ENCODE measurements at regions not wholly inside any gene's neighbourhood (a gene's known extent, or its start where the extent isn't known, plus 50 kb on each side); places are given as distances from the start of the nearest gene placed in this dataset.

GRCh38 chrX:150036181-150036580, 97.9 kb upstream of the EOLA2 start (continued):
- TF ChIP-seq HNRNPK (IDR thresholded peaks at IDR 0.05; ENCODE audit: low read depth, low read length, poor library complexity, severe bottlenecking) (no peak), ZNF703 (CRISPR knock-in tag; IDR thresholded peaks at IDR 0.05; ENCODE audit: borderline replicate concordance) (no peak), ZNF672 (CRISPR knock-in tag; IDR thresholded peaks at IDR 0.05) (no peak), ZNF800 (CRISPR knock-in tag; IDR thresholded peaks at IDR 0.05) (no peak), CBX5 (CRISPR knock-in tag; IDR thresholded peaks at IDR 0.05; ENCODE audit: borderline replicate concordance) (no peak), EP300 (IDR thresholded peaks at IDR 0.05; ENCODE audit: low read depth in 2 of 2, low read length in 2 of 2) (peak in 1 of 2 experiments; percentile 28; a peak in 1 of 4 replicates), EP300 (CRISPR knock-in tag; IDR thresholded peaks at IDR 0.05; ENCODE audit: borderline replicate concordance) (no peak), AHDC1 (CRISPR knock-in tag; IDR thresholded peaks at IDR 0.05; ENCODE audit: borderline replicate concordance) (no peak; the same call in 1 of the 2 replicates), ZNF776 (CRISPR knock-in tag; IDR thresholded peaks at IDR 0.05) (no peak), ETV6 (CRISPR knock-in tag; conservative IDR thresholded peaks at IDR 0.05) (no peak), MAFF (IDR thresholded peaks at IDR 0.05; ENCODE audit: low read depth, low read length) (peak; percentile 38), ZNF354B (CRISPR knock-in tag; IDR thresholded peaks at IDR 0.05) (no peak), ZMAT3 (CRISPR knock-in tag; conservative IDR thresholded peaks at IDR 0.05) (no peak), ARNTL (CRISPR knock-in tag; IDR thresholded peaks at IDR 0.05) (no peak), FOXA3 (CRISPR knock-in tag; IDR thresholded peaks at IDR 0.05) (peak; percentile 21; the same call in 1 of the 2 replicates), HES4 (CRISPR knock-in tag; IDR thresholded peaks at IDR 0.05; ENCODE audit: borderline replicate concordance) (no peak), ZNF607 (CRISPR knock-in tag; IDR thresholded peaks at IDR 0.05; ENCODE audit: borderline replicate concordance) (no peak), SP1 (IDR thresholded peaks at IDR 0.05) (no peak), SP1 (CRISPR knock-in tag; IDR thresholded peaks at IDR 0.05) (no peak), POLR2G (IDR thresholded peaks at IDR 0.05; ENCODE audit: low read depth, low read length) (no peak), MED1 (CRISPR knock-in tag; IDR thresholded peaks at IDR 0.05) (no peak), PHF5A (CRISPR knock-in tag; IDR thresholded peaks at IDR 0.05; ENCODE audit: low read depth, unreplicated experiment) (no peak)

All from HepG2 (cell line).